GM12878 (cell line): ENCODE measurements at regions not wholly inside any gene's neighbourhood (a gene's known extent, or its start where the extent isn't known, plus 50 kb on each side); places are given as distances from the start of the nearest gene placed in this dataset.

Source experiments
- ATAC-seq: fragments of 200-7000 bp; cut with Tn5 transposase; 3 replicates; pipeline ENCODE4 v1.9.1; 2020; ENCODE audit warnings: mild to moderate bottlenecking, moderate library complexity
- BruUV-seq: library from RNA; stranded (reverse); fragments of 400-500 nt; replicated peaks from 2 replicates; lab custom pipeline; 2021; lab: Mats Ljungman, UMichigan
- CTCF ChIA-PET: fragments of 300-600 bp; sonication (Branson Sonifier 250); formaldehyde crosslinking; extraction: SDS; loops from one replicate; lab custom pipeline; 2021; ENCODE audit warnings: inconsistent platforms; lab: Yijun Ruan, JAX
- POLR2A ChIA-PET: fragments of 350-600 bp; formaldehyde crosslinking; extraction: SDS; loops from one replicate; lab custom pipeline; 2021; ENCODE audit warnings: inconsistent platforms; lab: Charles Lee
- RAD21 ChIA-PET: fragments of 300-600 bp; sonication (Branson Sonifier 250); formaldehyde crosslinking; loops from one replicate; lab custom pipeline; 2023; ENCODE audit warnings: antibody characterized with exemption; ENCODE audit not compliant: unreplicated experiment; lab: Charles Lee
- SMC1A ChIA-PET: fragments of 300-600 bp; sonication (Branson Sonifier 250); formaldehyde crosslinking; loops from one replicate; lab custom pipeline; 2023; ENCODE audit not compliant: unreplicated experiment, uncharacterized antibody; lab: Charles Lee
- DNase-seq: peaks from one replicate; pipeline ENCODE4 v3.0.0-alpha.2; 2011; ENCODE audit warnings: low read depth, low spot score
- FAIRE-seq: peaks from 3 replicates; lab custom pipeline; 2011; peaks lifted over from hg19 to GRCh38; lab: Jason Lieb, UNC
- H2AFZ ChIP-seq: 2 replicates; pipeline ENCODE4 v1.6.0; 2011; ENCODE audit warnings: low read depth, low read length, control low read depth; ENCODE audit not compliant: control insufficient read depth
- H3K27ac ChIP-seq: 2 replicates; pipeline ENCODE4 v1.5.1; 2011; ENCODE audit warnings: control low read depth; ENCODE audit not compliant: control insufficient read depth, insufficient read depth
- H3K27me3 ChIP-seq, 2 experiments: replicated peaks in 1 of 2; 2 replicates each; pipeline versions ENCODE4 v1.6.0 to v1.6.1; 2011; ENCODE audit warnings: low read length in 1 of 2; ENCODE audit not compliant: control insufficient read depth in 2 of 2, insufficient read depth in 2 of 2
- H3K36me3 ChIP-seq, 2 experiments: 2 replicates each; pipeline ENCODE4 v1.5.1; 2011; ENCODE audit warnings: low read length in 1 of 2; ENCODE audit not compliant: control insufficient read depth in 2 of 2, insufficient read depth in 2 of 2
- H3K4me1 ChIP-seq: 2 replicates; pipeline ENCODE4 v1.6.1; 2011; ENCODE audit warnings: mild to moderate bottlenecking, low read length, moderate library complexity, mixed read lengths; ENCODE audit not compliant: control insufficient read depth, insufficient read depth
- H3K4me2 ChIP-seq: 2 replicates; pipeline ENCODE4 v1.6.0; 2011; ENCODE audit warnings: control low read depth; ENCODE audit not compliant: control insufficient read depth, insufficient read depth
- H3K4me3 ChIP-seq: fragments of 200-600 bp; sonication (generic); 2 replicates; pipeline ENCODE4 v1.5.1; 2016
- H3K79me2 ChIP-seq: 2 replicates; pipeline ENCODE4 v1.6.0; 2011; ENCODE audit warnings: low read length; ENCODE audit not compliant: control insufficient read depth, insufficient read depth
- H3K9ac ChIP-seq: 2 replicates; pipeline ENCODE4 v1.8.0; 2011; ENCODE audit warnings: low read length, control low read depth, mixed read lengths; ENCODE audit not compliant: control insufficient read depth, insufficient read depth
- H3K9me3 ChIP-seq: replicated peaks from 3 replicates; pipeline ENCODE4 v1.5.1; 2011; ENCODE audit warnings: mild to moderate bottlenecking, low read length; ENCODE audit not compliant: control insufficient read depth, insufficient read depth
- H4K20me1 ChIP-seq: 2 replicates; pipeline ENCODE4 v1.6.0; 2011; ENCODE audit not compliant: control insufficient read depth, insufficient read depth
- ATF7 ChIP-seq: fragments of 450-650 bp; IDR thresholded peaks from 2 replicates; pipeline ENCODE4 v1.6.1; 2016; ENCODE audit warnings: low read depth, mild to moderate bottlenecking
- EGR1 ChIP-seq, 2 experiments: IDR thresholded peaks; 1 replicate in 1 of 2; 2 replicates in 1 of 2; pipeline ENCODE4 v1.6.1; 2011 to 2012; ENCODE audit warnings: low read depth in 2 of 2, low read length in 2 of 2, borderline replicate concordance in 1 of 2, mild to moderate bottlenecking in 1 of 2, moderate library complexity in 1 of 2
- FOXM1 ChIP-seq: IDR thresholded peaks from 2 replicates; pipeline ENCODE4 v1.6.1; 2012; ENCODE audit warnings: low read depth, mild to moderate bottlenecking, inconsistent platforms, low read length, moderate library complexity
- GABPA ChIP-seq: IDR thresholded peaks from 2 replicates; pipeline ENCODE4 v1.6.1; 2014; ENCODE audit warnings: antibody characterized with exemption, low read depth, mild to moderate bottlenecking, inconsistent platforms
- IKZF1 ChIP-seq: fragments of 450-650 bp; conservative IDR thresholded peaks from 2 replicates; pipeline ENCODE4 v1.6.1; 2017; ENCODE audit warnings: antibody characterized with exemption, mild to moderate bottlenecking
- RBBP5 ChIP-seq: fragments of 200-600 bp; sonication (generic); conservative IDR thresholded peaks from 2 replicates; pipeline ENCODE4 v1.6.1; 2016
- SP1 ChIP-seq: IDR thresholded peaks from one replicate; pipeline ENCODE4 v1.6.1; 2011; ENCODE audit warnings: low read depth, low read length
- WRNIP1 ChIP-seq: IDR thresholded peaks from 2 replicates; pipeline ENCODE4 v1.6.1; 2011; ENCODE audit warnings: low read depth, low read length, improper control_type of control experiment, borderline replicate concordance
- WGBS: methylation state at CpG from one replicate; pipeline ENCODE4 v1.1.6; 2016; ENCODE audit warnings: low lambda C conversion rate; ENCODE audit not compliant: insufficient replicate concordance, insufficient coverage; ENCODE audit errors: missing lambda C conversion rate; 5-methylcytosine and 5-hydroxymethylcytosine counted together
- in situ Hi-C: fragments of 300-500 bp; cut with MboI; formaldehyde crosslinking; loops from 9 replicates; pipeline ENCODE4 v1.14.3; 2018; ENCODE audit warnings: mixed read lengths
- intact Hi-C: fragments of 100-400 bp; cut with micrococcal nuclease; formaldehyde crosslinking; loops from one replicate; pipeline ENCODE4 v1.14.2; 2022; ENCODE audit not compliant: unreplicated experiment
- TF ChIP-seq, protein P1 (sequence below): fragments of 450-650 bp; IDR thresholded peaks from 2 replicates; pipeline ENCODE4 v1.6.1; 2016; ENCODE audit warnings: mild to moderate bottlenecking
- TF ChIP-seq, protein P2 (sequence below): fragments of 450-650 bp; formaldehyde crosslinking; IDR thresholded peaks from 2 replicates; pipeline ENCODE4 v1.4.0; 2020; ENCODE audit warnings: mild to moderate bottlenecking, moderate library complexity
- TF ChIP-seq, protein P3 (sequence below): IDR thresholded peaks from 2 replicates; pipeline ENCODE4 v1.6.1; 2012; ENCODE audit warnings: low read depth, low read length, improper control_type of control experiment
- TF ChIP-seq, protein P4 (sequence below): fragments of 450-650 bp; IDR thresholded peaks from 2 replicates; pipeline ENCODE4 v1.6.1; 2017; ENCODE audit warnings: mild to moderate bottlenecking
- TF ChIP-seq, protein P5 (sequence below): IDR thresholded peaks from 2 replicates; pipeline ENCODE4 v1.6.1; 2012; ENCODE audit warnings: mild to moderate bottlenecking, low read depth, low read length

DNA sequence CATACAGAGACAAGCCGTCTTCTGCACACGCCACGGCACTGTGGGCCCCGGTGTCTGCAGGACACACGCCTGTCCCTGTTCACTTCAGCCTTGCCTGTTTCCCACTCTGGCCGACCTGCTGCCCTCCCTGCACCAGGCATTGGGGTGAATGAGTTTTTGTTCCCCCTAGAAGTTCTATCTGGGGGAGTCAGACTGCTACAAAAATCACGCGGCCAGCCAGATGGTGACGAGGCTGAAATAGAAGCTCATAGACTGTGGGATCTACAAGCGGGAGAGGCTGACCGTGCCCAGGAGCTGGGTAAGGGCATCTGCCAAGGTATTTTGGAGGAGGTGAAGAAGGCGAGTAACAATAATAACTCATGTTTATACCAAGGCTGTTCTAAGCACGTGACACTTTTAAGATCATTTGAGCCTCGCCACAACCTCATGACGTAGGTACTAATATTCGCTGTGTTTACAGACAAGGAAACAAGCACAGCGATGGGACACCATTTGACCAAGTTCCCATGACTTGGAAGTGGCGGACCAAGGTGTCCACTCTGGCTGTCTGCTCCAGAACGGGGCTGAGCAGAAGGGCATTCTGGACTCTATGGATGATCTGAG, 53.6 kb downstream of the KCNF1 start:
- in situ Hi-C loops: no loop called here
- H3K79me2 ChIP-seq: no peaks in the 10 kb centered on the region
- RAD21 ChIA-PET: no interaction called here
- CTCF ChIA-PET: interaction anchor here (0.6 kb wide), 1 partner anchor 148 kb away, joined by 3 read pairs; no protein-coding TSS in a partner anchor
- no peak for ATAC-seq
- H3K36me3 ChIP-seq: no peaks in the 10 kb centered on the region
- H3K4me3 ChIP-seq: no peak overlapping the region
- no peak overlapping the region for H3K9ac ChIP-seq
- peaks cover 0 to 4% of the 10 kb centered on the region in 2 experiments; a peak in 3 of 4 replicates for H3K27me3 ChIP-seq
- no peak overlapping the region for H3K27ac ChIP-seq
- no TSS peak for BruUV-seq
- intact Hi-C loops: no loop called here
- SMC1A ChIA-PET: no interaction called here
- H3K4me1 ChIP-seq: no peaks in the 10 kb centered on the region
- DNase-seq: no peak
- H2AFZ ChIP-seq: no peak overlapping the region
- FAIRE-seq: no peak
- no peaks in the 10 kb centered on the region for H3K9me3 ChIP-seq
- WGBS: 30% methylated on average over 19 of the region's 19 CpGs
- no peaks in the 10 kb centered on the region for H4K20me1 ChIP-seq
- POLR2A ChIA-PET: no interaction called here
- no peak overlapping the region for H3K4me2 ChIP-seq
- no peak for TF ChIP-seq FOXM1
- no peak for TF ChIP-seq GABPA
- TF ChIP-seq, protein P1, sequence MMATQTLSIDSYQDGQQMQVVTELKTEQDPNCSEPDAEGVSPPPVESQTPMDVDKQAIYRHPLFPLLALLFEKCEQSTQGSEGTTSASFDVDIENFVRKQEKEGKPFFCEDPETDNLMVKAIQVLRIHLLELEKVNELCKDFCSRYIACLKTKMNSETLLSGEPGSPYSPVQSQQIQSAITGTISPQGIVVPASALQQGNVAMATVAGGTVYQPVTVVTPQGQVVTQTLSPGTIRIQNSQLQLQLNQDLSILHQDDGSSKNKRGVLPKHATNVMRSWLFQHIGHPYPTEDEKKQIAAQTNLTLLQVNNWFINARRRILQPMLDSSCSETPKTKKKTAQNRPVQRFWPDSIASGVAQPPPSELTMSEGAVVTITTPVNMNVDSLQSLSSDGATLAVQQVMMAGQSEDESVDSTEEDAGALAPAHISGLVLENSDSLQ: no peak
- TF ChIP-seq, protein P2, sequence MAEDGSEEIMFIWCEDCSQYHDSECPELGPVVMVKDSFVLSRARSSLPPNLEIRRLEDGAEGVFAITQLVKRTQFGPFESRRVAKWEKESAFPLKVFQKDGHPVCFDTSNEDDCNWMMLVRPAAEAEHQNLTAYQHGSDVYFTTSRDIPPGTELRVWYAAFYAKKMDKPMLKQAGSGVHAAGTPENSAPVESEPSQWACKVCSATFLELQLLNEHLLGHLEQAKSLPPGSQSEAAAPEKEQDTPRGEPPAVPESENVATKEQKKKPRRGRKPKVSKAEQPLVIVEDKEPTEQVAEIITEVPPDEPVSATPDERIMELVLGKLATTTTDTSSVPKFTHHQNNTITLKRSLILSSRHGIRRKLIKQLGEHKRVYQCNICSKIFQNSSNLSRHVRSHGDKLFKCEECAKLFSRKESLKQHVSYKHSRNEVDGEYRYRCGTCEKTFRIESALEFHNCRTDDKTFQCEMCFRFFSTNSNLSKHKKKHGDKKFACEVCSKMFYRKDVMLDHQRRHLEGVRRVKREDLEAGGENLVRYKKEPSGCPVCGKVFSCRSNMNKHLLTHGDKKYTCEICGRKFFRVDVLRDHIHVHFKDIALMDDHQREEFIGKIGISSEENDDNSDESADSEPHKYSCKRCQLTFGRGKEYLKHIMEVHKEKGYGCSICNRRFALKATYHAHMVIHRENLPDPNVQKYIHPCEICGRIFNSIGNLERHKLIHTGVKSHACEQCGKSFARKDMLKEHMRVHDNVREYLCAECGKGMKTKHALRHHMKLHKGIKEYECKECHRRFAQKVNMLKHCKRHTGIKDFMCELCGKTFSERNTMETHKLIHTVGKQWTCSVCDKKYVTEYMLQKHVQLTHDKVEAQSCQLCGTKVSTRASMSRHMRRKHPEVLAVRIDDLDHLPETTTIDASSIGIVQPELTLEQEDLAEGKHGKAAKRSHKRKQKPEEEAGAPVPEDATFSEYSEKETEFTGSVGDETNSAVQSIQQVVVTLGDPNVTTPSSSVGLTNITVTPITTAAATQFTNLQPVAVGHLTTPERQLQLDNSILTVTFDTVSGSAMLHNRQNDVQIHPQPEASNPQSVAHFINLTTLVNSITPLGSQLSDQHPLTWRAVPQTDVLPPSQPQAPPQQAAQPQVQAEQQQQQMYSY: no peak
- no peak for TF ChIP-seq WRNIP1
- TF ChIP-seq, protein P3, sequence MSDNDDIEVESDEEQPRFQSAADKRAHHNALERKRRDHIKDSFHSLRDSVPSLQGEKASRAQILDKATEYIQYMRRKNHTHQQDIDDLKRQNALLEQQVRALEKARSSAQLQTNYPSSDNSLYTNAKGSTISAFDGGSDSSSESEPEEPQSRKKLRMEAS: no peak
- TF ChIP-seq, protein P4, sequence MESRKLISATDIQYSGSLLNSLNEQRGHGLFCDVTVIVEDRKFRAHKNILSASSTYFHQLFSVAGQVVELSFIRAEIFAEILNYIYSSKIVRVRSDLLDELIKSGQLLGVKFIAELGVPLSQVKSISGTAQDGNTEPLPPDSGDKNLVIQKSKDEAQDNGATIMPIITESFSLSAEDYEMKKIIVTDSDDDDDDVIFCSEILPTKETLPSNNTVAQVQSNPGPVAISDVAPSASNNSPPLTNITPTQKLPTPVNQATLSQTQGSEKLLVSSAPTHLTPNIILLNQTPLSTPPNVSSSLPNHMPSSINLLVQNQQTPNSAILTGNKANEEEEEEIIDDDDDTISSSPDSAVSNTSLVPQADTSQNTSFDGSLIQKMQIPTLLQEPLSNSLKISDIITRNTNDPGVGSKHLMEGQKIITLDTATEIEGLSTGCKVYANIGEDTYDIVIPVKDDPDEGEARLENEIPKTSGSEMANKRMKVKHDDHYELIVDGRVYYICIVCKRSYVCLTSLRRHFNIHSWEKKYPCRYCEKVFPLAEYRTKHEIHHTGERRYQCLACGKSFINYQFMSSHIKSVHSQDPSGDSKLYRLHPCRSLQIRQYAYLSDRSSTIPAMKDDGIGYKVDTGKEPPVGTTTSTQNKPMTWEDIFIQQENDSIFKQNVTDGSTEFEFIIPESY: no peak
- TF ChIP-seq, protein P5, sequence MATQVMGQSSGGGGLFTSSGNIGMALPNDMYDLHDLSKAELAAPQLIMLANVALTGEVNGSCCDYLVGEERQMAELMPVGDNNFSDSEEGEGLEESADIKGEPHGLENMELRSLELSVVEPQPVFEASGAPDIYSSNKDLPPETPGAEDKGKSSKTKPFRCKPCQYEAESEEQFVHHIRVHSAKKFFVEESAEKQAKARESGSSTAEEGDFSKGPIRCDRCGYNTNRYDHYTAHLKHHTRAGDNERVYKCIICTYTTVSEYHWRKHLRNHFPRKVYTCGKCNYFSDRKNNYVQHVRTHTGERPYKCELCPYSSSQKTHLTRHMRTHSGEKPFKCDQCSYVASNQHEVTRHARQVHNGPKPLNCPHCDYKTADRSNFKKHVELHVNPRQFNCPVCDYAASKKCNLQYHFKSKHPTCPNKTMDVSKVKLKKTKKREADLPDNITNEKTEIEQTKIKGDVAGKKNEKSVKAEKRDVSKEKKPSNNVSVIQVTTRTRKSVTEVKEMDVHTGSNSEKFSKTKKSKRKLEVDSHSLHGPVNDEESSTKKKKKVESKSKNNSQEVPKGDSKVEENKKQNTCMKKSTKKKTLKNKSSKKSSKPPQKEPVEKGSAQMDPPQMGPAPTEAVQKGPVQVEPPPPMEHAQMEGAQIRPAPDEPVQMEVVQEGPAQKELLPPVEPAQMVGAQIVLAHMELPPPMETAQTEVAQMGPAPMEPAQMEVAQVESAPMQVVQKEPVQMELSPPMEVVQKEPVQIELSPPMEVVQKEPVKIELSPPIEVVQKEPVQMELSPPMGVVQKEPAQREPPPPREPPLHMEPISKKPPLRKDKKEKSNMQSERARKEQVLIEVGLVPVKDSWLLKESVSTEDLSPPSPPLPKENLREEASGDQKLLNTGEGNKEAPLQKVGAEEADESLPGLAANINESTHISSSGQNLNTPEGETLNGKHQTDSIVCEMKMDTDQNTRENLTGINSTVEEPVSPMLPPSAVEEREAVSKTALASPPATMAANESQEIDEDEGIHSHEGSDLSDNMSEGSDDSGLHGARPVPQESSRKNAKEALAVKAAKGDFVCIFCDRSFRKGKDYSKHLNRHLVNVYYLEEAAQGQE: no peak
- TF ChIP-seq ATF7: no peak
- TF ChIP-seq RBBP5: no peak
- TF ChIP-seq IKZF1: no peak
- no peak for TF ChIP-seq EGR1 (IDR thresholded peaks at IDR 0.05; ENCODE audit: borderline replicate concordance in 1 of 2, low read depth in 2 of 2, low read length in 2 of 2)
- no peak for TF ChIP-seq SP1
